Nephron (organoid): ENCODE measurements at regions not wholly inside any gene's neighbourhood (a gene's known extent, or its start where the extent isn't known, plus 50 kb on each side); places are given as distances from the start of the nearest gene placed in this dataset.

Experiments used
- H3K27ac Mint-ChIP-seq, 3 experiments: 2 replicates each; pipeline ENCODE4 v1.8.0; 2020; ENCODE audit warnings: mixed read lengths in 3 of 3, mild to moderate bottlenecking in 2 of 3, moderate library complexity in 1 of 3
- H3K27me3 Mint-ChIP-seq: 2 replicates; pipeline ENCODE4 v1.8.0; 2021; ENCODE audit warnings: low read depth, mild to moderate bottlenecking, moderate library complexity, mixed read lengths
- H3K36me3 Mint-ChIP-seq: 2 replicates; pipeline ENCODE4 v1.8.0; 2020; ENCODE audit warnings: low read depth, mixed read lengths
- H3K4me1 Mint-ChIP-seq: 2 replicates; pipeline ENCODE4 v1.8.0; 2020; ENCODE audit warnings: mixed read lengths
- H3K4me3 Mint-ChIP-seq, 3 experiments: 2 replicates each; pipeline ENCODE4 v1.8.0; 2020; ENCODE audit warnings: mild to moderate bottlenecking in 3 of 3, mixed read lengths in 3 of 3, moderate library complexity in 2 of 3
- H3K9me3 Mint-ChIP-seq: 2 replicates; pipeline ENCODE4 v1.8.0; 2020; ENCODE audit warnings: mixed read lengths
- CTCF ChIP-seq, 3 experiments: fragments of 200-600 bp; sonication (generic); IDR thresholded peaks; one replicate each; pipeline ENCODE4 v1.5.0; 2021; ENCODE audit warnings: antibody characterized with exemption in 3 of 3; ENCODE audit not compliant: unreplicated experiment in 3 of 3

DNA sequence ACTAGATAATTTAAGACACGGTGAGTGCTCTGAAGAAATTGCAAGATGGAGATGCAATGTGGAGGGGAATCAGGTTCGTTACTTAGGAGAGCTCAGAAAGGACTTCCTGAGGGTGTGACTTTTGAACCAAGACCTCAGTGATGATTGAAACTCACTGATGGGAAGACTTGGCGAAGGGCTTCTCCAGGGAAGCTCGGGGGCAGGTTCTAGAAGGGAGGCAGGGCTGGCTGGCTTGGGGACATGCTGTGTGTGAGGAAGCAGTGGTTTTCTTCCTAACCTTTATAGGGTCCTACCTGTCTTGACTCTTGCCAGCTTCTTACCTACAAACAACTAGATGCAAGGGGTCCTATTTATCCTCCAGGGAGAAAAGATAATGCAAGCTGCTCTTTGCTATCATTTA is 637.9 kb downstream of the ACTR3B start:
- H3K4me3 Mint-ChIP-seq: no peak overlapping the region
- H3K27ac Mint-ChIP-seq: no peak overlapping the region
- H3K27me3 Mint-ChIP-seq: no peaks in the 10 kb centered on the region
- no peak for TF ChIP-seq CTCF (IDR thresholded peaks at IDR 0.05; ENCODE audit: unreplicated experiment in 3 of 3)
- peaks cover 66% of the 10 kb centered on the region for H3K9me3 Mint-ChIP-seq
- H3K36me3 Mint-ChIP-seq: peaks cover 11% of the 10 kb centered on the region
- H3K4me1 Mint-ChIP-seq: no peaks in the 10 kb centered on the region

GRCh38 chr7:153397906-153398305 is 638.4 kb downstream of the ACTR3B start:
- H3K9me3 Mint-ChIP-seq: peaks cover 68% of the 10 kb centered on the region
- no peaks in the 10 kb centered on the region for H3K4me1 Mint-ChIP-seq
- H3K27me3 Mint-ChIP-seq: no peaks in the 10 kb centered on the region
- H3K36me3 Mint-ChIP-seq: peaks cover 14% of the 10 kb centered on the region
- TF ChIP-seq CTCF (IDR thresholded peaks at IDR 0.05; ENCODE audit: unreplicated experiment in 3 of 3): no peak
- no peak overlapping the region for H3K27ac Mint-ChIP-seq
- no peak overlapping the region for H3K4me3 Mint-ChIP-seq

GRCh38 chr7:153398370-153398769 is 638.8 kb downstream of the ACTR3B start:
- no peaks in the 10 kb centered on the region for H3K27me3 Mint-ChIP-seq
- no peaks in the 10 kb centered on the region for H3K4me1 Mint-ChIP-seq
- H3K9me3 Mint-ChIP-seq: peaks cover 64% of the 10 kb centered on the region
- H3K36me3 Mint-ChIP-seq: peaks cover 14% of the 10 kb centered on the region
- no peak overlapping the region for H3K4me3 Mint-ChIP-seq
- no peak overlapping the region for H3K27ac Mint-ChIP-seq
- no peak for TF ChIP-seq CTCF (IDR thresholded peaks at IDR 0.05; ENCODE audit: unreplicated experiment in 3 of 3)

- Mint-ChIP-seq H3K4me3 (no peak overlapping the region), H3K4me1 (no peaks in the 10 kb centered on the region), H3K27ac (no peak overlapping the region), H3K27me3 (no peaks in the 10 kb centered on the region), H3K9me3 (peaks cover 64% of the 10 kb centered on the region), H3K36me3 (peaks cover 14% of the 10 kb centered on the region)
- TF ChIP-seq CTCF (IDR thresholded peaks at IDR 0.05; ENCODE audit: unreplicated experiment in 3 of 3): no peak
Observed at GRCh38 chr7:153398789-153399553, 639.4 kb downstream of the ACTR3B start.

- Mint-ChIP-seq H3K9me3 (peaks cover 65% of the 10 kb centered on the region), H3K4me1 (no peaks in the 10 kb centered on the region), H3K4me3 (no peak overlapping the region), H3K36me3 (peaks cover 14% of the 10 kb centered on the region), H3K27ac (no peak overlapping the region), H3K27me3 (no peaks in the 10 kb centered on the region)
- TF ChIP-seq CTCF (IDR thresholded peaks at IDR 0.05; ENCODE audit: unreplicated experiment in 3 of 3): no peak
Observed at GRCh38 chr7:153399554-153399940, 640.0 kb downstream of the ACTR3B start.
